GM04503 (cell line): ENCODE measurements at regions not wholly inside any gene's neighbourhood (a gene's known extent, or its start where the extent isn't known, plus 50 kb on each side); places are given as distances from the start of the nearest gene placed in this dataset.

ENCODE experiments used
- DNase-seq: peaks from one replicate; pipeline ENCODE4 v3.0.0-alpha.2; 2012; ENCODE audit warnings: low read depth

DNA sequence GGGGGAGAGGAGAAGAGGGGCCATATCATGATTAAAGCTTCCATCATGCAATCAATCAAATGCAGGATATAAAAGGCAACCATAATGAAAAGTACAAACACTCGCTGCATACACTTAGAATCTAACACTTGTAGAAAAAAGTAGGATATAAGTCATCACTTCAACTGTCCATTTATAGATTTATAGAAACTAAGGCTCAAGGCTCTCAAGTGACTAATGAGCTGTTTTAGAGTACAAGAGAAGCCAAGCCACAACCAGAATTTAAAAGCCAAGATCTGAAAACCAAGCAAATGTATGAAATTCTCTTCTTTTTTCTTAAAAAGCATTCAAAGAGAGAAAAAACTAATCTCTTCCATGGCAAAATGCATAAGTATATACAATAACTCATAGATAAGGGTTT is 160.2 kb upstream of the BLID start:
- DNase-seq, result no peak

DNA sequence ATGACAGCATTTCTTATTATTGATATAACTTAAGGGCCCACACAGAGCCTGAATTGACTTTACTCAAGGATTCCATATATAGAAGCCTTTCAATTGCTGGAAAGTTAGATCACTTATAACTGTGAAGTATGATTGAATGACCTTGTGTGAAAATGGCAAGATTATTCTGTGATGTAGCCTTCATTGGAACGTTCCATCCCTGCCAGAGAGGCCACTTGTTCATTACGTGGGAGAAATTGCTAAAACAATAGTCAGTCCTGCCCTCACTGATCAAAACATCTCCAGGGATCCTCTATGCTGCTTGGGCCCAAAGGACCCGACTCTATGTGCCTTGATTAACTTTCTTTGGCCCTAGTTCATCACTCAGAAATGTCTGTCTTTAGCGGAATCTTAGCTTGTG is 159.5 kb upstream of the BLID start:
- DNase-seq, result no peak

DNA sequence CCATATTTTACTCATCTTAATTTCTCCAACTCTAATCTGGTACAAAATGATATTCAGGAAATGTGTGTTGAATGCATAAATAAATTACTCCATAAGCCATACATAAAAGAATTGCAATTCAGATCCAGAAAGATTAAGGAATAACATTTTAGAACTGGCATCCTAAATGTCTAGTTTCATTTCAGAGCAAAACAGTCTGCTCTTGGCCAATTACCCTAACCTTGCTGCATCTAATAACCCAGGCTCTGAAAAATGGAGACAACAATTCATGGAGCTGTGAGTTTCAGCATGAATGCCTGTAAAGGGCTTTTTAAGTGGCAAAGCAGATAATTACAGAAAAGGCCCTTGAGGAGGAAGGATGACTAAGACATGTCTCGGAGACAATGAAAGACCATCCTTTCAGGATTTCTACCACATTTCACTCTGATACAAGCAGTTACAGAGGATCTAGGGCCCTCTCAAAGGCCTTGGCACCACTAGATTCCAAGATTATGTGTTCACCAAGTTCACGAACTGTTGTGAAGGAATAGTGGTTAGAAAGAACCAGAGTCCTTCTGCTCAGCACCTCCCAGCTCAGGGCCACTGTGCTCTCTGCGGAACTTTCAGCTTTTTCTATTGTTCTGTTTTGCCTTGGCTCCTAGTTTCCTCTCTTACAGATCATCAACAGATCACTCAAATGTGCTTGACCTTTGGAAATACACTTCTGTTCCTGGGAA is 157.6 kb upstream of the BLID start:
- DNase-seq, result no peak

DNA sequence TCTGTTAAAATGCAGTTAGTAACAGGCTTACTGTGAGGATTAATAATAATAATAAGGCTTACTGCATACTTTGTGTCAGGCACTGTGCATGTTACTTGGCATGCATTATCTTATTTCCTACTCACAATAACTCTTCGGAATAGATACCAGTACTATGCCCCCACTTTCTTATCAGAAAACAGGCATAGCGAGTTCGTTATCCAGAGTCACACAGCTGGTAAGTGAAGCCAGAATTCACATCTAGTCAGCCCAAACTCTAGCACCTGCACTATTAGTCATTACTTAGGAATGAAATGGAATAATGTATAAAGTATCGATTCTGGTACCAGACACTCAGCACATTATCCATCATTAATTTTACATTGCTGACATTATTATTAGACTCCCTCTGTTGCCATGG is 155.7 kb upstream of the BLID start:
- DNase-seq, result no peak

DNA sequence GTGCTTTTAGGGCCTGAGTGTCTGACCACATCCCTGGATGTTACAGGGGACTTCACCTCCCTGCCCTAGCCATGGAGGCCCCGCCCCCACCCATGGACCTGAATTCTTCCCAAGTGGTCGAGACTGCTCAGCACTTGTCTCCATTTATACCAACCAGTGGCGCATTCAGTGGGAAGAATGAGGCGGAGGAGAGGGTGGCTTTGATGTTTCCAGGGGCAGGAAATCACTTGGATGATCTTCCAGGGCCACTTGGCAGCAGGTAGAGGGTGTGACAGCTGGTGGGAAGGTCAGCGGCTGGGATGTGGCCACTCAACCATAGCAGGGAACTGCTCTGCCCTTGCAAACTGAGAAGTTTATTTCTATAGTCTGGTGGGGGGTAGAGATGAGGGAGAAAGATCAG is 155.1 kb upstream of the BLID start:
- DNase-seq, result no peak

DNA sequence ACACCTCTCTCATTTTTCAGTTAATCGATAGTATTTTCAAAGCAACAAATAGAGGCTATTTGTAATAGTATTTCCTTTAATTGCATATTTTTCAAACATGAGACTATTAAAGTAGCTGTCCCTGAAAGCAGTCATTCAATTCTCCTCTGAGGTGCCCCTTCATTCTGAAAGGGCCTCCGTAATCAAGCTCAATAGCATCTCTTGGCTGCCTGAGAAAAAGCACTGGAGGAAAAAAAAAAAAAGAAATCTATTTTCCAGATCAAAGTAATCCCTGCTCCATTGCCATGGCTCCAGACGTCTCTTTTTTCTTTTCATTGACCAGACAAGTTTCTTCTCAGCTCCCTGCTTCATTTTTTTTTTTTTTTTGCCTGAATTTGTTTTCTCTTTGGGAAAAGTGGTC is 154.5 kb upstream of the BLID start:
- no peak for DNase-seq

DNA sequence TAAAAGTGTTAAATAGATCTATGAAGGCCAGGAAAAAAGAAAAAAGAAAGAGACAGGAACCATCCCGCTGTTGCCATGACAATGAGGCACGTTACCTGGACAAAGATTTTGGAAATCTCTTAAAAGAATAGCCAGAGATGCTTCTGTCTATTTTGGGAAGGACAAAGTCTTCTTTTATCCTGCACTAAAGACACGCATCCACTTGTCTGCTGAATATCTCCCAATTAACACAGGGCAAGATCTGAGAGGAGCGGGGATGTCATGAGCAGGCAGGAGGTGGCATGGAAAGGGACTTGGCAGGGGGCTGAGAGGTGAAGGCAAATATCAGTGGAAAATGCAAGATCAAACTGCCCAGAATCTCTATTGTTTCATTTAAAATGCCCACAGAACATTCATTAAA is 153.8 kb upstream of the BLID start:
- DNase-seq, result no peak

DNA sequence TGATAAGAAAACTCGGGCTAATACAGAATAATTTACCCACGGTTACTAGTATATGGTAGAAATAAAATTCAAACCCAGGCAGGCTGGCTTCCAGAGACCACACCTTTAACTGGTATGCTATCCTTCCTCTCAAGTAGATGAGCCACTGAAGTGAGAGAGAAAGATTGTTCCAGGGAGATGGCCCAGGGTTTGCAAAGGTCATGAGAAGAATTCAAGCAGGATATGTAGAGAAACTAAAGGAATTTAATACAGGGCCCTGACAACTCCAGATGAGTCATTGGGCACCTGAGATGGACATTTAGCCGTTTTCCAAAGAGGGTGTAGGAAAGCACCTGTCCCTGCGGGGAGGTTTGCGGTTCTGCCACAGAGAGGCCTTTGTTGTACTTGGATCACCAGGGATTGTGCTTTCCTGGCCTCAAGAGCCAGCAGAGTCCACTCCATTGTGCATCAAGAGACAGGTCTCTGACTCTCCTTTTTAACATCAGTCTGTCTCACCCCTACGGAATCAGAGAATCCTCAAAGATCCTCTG is 152.7 kb upstream of the BLID start:
- no peak for DNase-seq

DNA sequence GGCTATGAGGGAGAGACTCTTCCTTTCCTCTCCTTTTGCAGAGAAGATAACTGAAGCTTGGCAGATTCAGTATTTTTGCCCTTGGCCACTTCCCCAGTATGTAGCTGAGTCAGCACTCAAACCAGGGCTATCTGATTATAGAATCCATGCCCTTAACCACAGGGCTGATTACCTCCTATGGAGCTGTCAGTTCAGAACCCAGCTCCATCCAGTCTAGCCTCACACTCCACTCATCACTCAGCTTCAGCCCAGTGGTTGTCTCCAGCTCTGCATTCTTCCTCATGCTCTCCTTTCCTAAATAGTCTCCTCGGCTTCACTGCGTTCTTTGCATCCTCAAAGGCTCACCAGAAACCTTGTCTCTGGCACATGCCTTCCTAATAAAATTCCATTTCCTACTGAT is 151.6 kb upstream of the BLID start:
- DNase-seq, result peak; percentile 32

DNA sequence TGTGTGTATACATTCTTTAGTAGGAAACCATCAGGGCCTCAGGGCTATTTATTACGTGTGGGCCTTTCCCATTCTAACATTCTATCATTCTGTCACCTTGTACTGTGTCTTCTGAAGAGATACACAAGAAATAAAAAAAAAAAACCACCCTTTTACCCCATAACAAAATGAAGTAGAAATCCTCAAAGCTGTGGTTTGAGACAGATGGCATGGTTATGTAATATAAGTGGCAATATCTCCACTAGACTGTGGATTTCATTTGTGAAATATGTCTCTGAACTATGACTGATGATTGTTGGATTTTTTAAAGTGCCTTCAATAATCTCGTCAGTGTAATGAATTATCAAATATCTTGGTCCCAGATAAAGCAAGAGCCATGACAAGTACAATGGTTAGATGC is 150.0 kb upstream of the BLID start:
- no peak for DNase-seq

DNA sequence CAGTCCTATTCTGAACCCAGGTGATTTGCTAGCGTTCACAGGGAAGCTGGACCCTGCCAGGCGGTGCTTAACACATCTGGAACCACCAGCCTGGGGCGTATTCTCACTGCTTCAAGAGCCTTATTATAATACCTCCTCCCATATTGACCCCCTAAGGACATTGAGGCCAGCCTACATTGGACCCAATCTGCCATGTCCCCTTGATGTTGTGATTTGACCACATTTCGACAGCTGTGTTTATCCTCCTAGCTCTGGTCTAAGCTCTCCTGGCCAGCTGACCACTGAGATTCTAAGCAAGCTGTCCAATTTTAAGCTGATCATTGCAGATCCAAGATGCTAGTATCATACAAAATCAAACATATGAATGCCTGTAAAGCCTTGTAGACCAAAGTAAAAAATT is 148.1 kb upstream of the BLID start:
- DNase-seq, result no peak

DNA sequence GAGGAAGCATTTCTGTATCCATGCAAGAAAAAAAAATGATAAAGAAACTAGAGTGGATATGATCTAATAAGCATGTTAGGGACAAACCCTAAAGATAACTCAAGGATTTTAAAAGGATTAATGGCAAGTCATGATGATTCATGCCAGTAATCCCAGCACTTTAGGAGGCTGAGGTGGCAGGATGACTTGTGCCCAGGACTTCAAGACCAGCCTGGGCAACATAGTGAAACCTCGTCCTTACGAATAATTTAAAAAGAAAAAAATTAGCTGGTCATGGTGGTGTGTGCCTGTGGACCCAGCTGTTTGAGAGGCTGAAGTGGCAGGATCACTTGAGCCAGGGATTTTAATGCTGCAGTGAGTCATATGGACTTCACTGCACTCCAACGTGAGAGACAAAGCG is 145.5 kb upstream of the BLID start:
- DNase-seq, result no peak

DNA sequence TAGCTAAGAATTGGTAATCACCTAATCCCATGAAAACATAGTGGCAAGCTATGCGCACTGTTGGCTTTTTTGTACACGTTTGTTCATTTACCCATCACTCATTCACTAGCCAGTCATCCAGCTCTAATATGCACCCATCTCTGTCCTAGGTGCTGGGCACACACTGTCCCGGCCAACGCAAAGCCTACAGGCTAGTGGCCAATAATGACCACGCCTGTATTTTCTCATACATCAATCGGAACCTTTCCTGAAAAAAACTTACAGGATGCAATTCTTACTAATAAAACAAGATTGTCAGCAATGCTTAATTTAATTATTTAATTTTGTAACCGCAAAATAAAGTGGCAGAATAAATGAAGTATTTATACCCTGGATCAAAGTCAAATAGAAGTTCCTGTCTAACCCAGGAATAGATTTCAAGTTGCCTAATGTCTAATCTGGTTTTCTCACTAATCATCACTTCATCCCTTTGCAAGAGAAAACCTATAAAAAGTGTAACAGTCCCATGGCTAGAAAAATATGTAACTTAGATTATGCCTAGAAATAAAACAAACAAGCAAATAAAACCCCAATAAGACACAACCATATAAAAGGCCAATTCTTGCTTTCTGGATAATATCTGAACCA is 143.3 kb upstream of the BLID start:
- no peak for DNase-seq

DNA sequence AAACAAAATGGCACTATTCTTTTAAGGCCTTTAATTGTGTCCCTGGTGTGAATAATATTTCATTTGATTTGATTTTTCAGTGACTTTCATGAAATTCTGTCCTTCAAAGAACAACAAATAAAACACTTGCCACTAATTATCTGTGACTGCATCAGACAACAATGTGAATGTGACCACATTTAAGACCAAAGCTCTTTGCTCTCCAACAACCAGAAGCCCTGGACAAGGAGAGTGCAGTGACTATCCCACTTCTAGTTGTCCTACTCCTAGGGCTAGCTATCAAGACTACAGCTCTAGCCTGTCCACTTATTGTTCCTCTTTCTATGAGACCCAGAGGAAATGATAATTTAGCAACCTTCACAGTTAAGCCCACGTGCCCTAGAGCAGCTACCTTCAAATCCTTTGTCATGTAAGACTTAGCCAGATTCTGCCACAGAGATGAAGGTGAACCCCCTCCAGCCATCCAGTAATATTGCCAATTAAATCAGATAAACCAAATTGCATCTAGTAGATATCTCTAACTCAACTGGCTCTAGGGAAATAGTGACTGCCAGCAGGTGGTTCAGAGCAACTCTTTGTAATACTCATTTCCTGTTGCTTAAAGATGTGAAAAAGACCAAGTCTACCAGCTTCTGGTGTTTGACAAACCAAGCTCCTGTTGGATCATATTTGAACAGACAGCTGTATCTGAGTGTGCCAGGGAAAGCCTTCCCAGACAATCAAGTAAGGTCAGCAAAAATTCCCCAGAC is 142.6 kb upstream of the BLID start:
- no peak for DNase-seq

DNA sequence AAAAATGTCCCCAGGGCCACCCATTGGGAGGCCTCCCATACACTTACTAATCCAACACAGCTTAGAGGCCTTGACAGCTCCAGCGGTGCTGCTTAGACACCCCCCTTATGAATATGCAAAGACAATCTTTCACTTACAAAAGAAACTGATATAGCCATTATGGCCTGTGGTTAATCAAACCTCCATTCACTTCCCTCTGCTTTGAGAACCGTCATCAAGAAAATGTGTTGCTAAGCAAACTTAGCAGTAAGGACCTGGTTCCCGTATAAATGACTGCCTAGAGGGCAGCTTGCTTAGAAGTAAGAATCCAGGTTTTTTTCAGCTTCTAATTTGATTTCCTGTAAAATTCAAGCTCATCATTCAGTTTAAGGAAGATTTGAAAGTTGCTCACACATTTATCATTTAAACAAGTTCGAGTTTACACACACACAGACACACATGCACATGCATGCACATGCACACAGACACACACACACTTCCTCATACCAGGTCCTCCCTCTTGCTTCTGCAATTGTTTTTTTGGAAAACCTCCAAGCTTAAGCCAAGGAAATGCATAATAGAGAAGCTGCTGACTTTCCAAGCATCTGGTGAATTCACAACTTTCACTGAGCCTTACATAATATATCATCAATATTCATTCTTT is 137.7 kb upstream of the BLID start:
- no peak for DNase-seq

DNA sequence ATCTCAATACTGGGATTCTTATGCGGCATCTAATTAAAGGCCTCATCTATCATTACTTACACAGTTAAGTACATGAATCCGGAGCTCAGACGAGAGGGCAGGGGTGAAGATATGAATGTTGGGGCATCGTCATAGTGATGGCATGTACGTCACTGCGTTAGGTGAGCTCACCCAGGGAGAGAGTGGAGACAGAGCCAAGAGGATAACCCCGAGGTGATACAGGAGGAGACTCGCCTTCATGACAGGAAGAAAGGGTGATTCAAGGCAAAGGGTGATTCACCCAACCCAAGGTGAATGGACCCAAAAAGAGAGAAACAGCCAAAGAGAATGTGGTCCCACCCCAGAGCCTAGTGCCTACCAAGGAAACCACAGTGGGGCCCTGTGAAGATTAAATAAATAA is 132.9 kb upstream of the BLID start:
- DNase-seq, result no peak

DNA sequence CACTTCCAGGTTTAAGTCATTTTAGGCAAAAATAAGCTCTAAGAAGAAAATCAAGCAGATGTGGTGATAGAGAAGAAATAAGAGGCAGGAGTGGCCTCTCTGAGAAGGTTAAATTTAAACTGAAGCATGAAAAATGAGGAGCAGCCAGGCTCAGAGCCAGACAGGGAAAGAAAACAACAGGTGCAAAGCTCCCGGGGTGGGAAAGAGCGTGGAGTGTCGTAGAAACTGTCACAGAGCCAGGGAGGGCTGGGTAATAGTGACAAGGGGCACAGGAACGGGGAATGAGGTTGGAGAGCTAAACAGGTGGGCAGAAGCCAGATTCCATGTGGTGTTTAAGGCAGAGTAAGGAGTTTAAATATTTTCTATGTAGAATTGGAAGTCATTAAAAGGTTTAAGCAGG is 132.1 kb upstream of the BLID start:
- no peak for DNase-seq

DNA sequence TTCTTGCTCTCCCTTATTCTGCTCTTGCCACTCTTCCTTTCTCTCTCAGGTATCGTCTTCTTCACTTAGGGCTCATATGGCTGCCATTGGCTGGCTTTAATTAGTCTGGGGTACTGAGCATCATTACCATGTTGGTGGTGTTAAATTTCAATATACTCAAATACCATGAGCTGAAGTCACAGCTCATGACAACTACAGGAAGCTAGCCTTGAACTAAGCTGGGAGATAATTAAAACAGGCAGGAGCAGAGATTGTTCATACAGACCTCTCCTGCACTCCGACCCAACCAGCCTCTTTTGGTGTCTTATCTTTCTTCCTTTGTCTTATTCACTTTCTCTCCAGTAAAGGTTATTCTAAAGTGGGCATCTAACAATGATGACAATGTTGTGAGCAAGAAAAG is 130.9 kb upstream of the BLID start:
- no peak for DNase-seq

DNA sequence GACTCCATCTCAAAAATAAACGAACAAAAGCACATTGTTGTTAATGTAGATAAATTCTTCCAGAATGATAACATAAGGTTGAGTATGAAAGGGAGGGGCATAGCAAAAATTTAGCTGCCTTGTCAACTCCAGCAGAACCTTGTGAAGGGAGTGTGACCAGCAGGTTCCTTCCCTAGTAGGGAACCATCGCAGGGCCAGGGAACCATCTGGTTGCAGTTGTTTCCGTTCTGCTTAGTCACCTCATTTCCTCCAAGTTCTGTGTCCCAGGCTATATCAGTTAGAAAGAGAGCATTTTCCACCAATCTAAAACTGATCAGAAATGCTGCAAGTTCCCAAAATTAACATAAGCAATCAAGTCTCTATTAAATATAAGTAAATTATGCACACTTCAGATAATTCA is 126.7 kb upstream of the BLID start:
- no peak for DNase-seq

DNA sequence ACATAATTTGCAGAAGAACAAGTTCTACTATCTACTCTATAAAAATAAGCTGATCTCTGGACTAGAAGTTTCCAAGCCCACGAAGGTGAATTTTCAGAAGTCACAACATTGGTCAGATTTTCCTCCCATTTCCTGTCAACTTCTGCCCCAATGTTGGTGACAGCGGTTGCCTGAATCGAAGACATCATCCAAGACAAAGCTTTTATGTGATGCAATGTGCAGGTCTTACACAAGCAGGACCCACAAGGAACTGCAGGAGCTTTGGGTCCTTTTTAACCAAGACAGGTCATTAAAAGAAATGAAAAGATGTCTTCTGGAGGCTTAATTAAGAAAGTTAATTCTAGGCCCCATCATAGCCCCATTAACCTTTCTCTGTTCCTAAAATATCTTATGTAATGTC is 125.6 kb upstream of the BLID start:
- DNase-seq, result no peak

DNA sequence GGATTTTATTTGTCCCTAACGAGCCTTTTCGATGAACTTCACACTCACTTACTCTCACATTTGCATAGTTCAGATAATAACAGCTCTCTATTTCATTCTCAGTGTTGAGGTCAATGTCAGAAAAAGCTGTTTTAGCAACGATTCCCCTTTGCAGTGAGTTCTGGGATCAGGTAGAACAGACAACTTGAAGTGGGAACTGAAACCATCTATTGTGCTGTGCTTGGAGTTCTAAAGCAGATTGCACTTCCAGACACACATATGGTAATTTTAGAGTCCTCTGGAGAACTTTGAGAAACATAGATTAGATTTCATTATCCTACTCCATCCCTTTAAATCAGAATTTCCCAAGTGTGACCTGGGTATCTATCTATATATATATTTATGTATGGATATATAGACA is 124.6 kb upstream of the BLID start:
- DNase-seq, result no peak

DNA sequence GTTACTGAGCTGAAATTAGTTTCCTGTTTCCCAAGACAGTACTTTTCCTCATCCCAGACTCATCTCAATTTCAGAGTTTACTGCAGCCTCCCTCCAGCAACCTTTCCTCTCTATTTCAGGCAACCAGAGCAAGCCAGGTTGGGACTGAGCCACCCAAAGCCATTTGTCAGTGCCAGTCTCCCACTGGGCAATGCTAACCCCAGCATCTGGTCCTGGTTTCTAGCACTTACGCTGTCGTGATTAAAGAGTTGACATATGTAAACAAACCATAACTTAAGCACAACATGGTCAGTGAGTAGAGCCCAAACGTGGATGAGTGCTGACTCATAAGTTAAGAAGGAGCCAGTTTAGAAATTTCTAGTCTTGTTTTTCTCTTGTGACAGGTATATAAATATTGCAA is 119.6 kb upstream of the BLID start:
- peak; percentile 91 for DNase-seq

DNA sequence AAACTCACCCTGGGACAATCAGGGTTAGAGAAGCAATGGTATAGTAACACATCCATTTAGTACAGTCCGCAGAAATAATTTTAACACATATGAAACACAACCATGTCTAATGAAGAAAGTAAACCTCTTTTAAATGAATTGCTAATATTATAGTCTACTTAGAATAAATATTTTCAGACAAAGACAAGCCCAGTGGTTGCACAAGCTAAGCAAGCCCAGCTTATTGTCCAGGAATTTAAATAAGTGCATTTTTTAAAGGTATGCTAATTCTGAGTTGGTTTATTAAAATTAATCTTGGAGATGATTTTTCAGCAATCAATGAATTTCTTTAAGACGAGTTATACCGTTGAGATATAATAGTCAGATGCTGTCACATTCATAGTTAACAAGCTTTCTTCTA is 118.8 kb upstream of the BLID start:
- no peak for DNase-seq
